Neutrophil (primary cell): ENCODE measurements at regions not wholly inside any gene's neighbourhood (a gene's known extent, or its start where the extent isn't known, plus 50 kb on each side); places are given as distances from the start of the nearest gene placed in this dataset.

Experiments
- H3K27ac ChIP-seq: fragments of 200-600 bp; sonication (generic); 2 replicates; pipeline ENCODE4 v1.5.1; 2016; ENCODE audit warnings: mild to moderate bottlenecking, moderate library complexity
- H3K27me3 ChIP-seq: fragments of 200-600 bp; sonication (generic); 2 replicates; pipeline ENCODE4 v1.6.0; 2016; ENCODE audit warnings: mild to moderate bottlenecking
- H3K36me3 ChIP-seq: fragments of 200-600 bp; sonication (generic); 2 replicates; pipeline ENCODE4 v1.5.1; 2017
- H3K4me1 ChIP-seq, 2 experiments: fragments of 200-600 bp in 1 of 2; sonication (generic) in 1 of 2; 1 replicate in 1 of 2; 2 replicates in 1 of 2; pipeline versions ENCODE4 v1.5.1 to v1.6.1; 2013 to 2016; ENCODE audit warnings: low read depth in 1 of 2, low read length in 1 of 2, mild to moderate bottlenecking in 1 of 2, moderate library complexity in 1 of 2; ENCODE audit not compliant: control insufficient read depth in 1 of 2, insufficient read depth in 1 of 2
- H3K4me3 ChIP-seq, 2 experiments: fragments of 200-600 bp in 1 of 2; sonication (generic) in 1 of 2; 1 replicate in 1 of 2; 2 replicates in 1 of 2; pipeline ENCODE4 v1.5.1; 2013 to 2016; ENCODE audit warnings: low read depth in 1 of 2, low read length in 1 of 2, mild to moderate bottlenecking in 1 of 2, moderate library complexity in 1 of 2
- H3K9me3 ChIP-seq: fragments of 200-600 bp; sonication (generic); 2 replicates; pipeline ENCODE4 v1.5.1; 2016
- CTCF ChIP-seq: fragments of 200-600 bp; sonication (generic); IDR thresholded peaks from 2 replicates; pipeline ENCODE4 v1.5.1; 2016; ENCODE audit warnings: antibody characterized with exemption

GRCh38 chr2:37868866-37869265 lies 56.2 kb upstream of the RMDN2 start:
- H3K36me3 ChIP-seq: no peaks in the 10 kb centered on the region
- no peak for TF ChIP-seq CTCF
- no peaks in the 10 kb centered on the region for H3K4me1 ChIP-seq
- no peak overlapping the region for H3K4me3 ChIP-seq
- no peaks in the 10 kb centered on the region for H3K9me3 ChIP-seq
- H3K27me3 ChIP-seq: no peaks in the 10 kb centered on the region
- H3K27ac ChIP-seq: no peak overlapping the region

- no peaks in the 10 kb centered on the region for H3K4me1 ChIP-seq
- no peaks in the 10 kb centered on the region for H3K9me3 ChIP-seq
- no peak for TF ChIP-seq CTCF
- H3K27ac ChIP-seq: no peak overlapping the region
- no peaks in the 10 kb centered on the region for H3K36me3 ChIP-seq
- no peaks in the 10 kb centered on the region for H3K27me3 ChIP-seq
- H3K4me3 ChIP-seq: no peak overlapping the region
Measured at GRCh38 chr2:37869304-37869703, 55.8 kb upstream of the RMDN2 start.

- H3K4me1 ChIP-seq: no peaks in the 10 kb centered on the region
- H3K27ac ChIP-seq: no peak overlapping the region
- TF ChIP-seq CTCF: no peak
- H3K36me3 ChIP-seq: no peaks in the 10 kb centered on the region
- no peaks in the 10 kb centered on the region for H3K9me3 ChIP-seq
- no peak overlapping the region for H3K4me3 ChIP-seq
- no peaks in the 10 kb centered on the region for H3K27me3 ChIP-seq
Measured at GRCh38 chr2:37869771-37870170, 55.3 kb upstream of the RMDN2 start.

- no peaks in the 10 kb centered on the region for H3K36me3 ChIP-seq
- H3K27me3 ChIP-seq: no peaks in the 10 kb centered on the region
- H3K9me3 ChIP-seq: no peaks in the 10 kb centered on the region
- H3K27ac ChIP-seq: no peak overlapping the region
- TF ChIP-seq CTCF: no peak
- no peak overlapping the region for H3K4me3 ChIP-seq
- no peaks in the 10 kb centered on the region for H3K4me1 ChIP-seq
Measured at GRCh38 chr2:37870829-37871228, 54.3 kb upstream of the RMDN2 start.

GRCh38 chr2:37871456-37872191 lies 53.5 kb upstream of the RMDN2 start:
- no peaks in the 10 kb centered on the region for H3K27me3 ChIP-seq
- no peak for TF ChIP-seq CTCF
- no peaks in the 10 kb centered on the region for H3K36me3 ChIP-seq
- H3K9me3 ChIP-seq: no peaks in the 10 kb centered on the region
- H3K4me3 ChIP-seq: no peak overlapping the region
- no peaks in the 10 kb centered on the region for H3K4me1 ChIP-seq
- H3K27ac ChIP-seq: no peak overlapping the region
